Stomach (tissue), 8 donors: ENCODE measurements at regions not wholly inside any gene's neighbourhood (a gene's known extent, or its start where the extent isn't known, plus 50 kb on each side); places are given as distances from the start of the nearest gene placed in this dataset.

Source experiments
- DNase-seq, 2 donors: peaks; one replicate each; pipeline versions ENCODE4 v3.0.0 to v3.0.0-alpha.2; 2013 to 2019
- H3K27ac ChIP-seq, 5 donors: fragments of 200-600 bp in 4 of 5; sonication (generic) in 4 of 5; one replicate each; pipeline ENCODE4 v1.5.1; 2013 to 2019; ENCODE audit warnings: mild to moderate bottlenecking in 1 of 5, moderate library complexity in 1 of 5
- H3K27me3 ChIP-seq, 3 donors: fragments of 200-600 bp; sonication (generic); one replicate each; pipeline ENCODE4 v1.5.1; 2017 to 2019; ENCODE audit warnings: mixed run types in 1 of 3
- H3K36me3 ChIP-seq, 4 donors: fragments of 200-600 bp; sonication (generic); 1 replicate in 3 of 4; 2 replicates in 1 of 4; pipeline ENCODE4 v1.5.1; 2016 to 2019
- H3K4me1 ChIP-seq, 4 donors: fragments of 200-600 bp; sonication (generic); one replicate each; pipeline ENCODE4 v1.5.1; 2016 to 2019
- H3K4me3 ChIP-seq, 4 donors: fragments of 200-600 bp; sonication (generic) in 3 of 4; one replicate each; pipeline ENCODE4 v1.5.1; 2016 to 2019; ENCODE audit warnings: mild to moderate bottlenecking in 1 of 4
- H3K9me3 ChIP-seq, 4 donors: fragments of 200-600 bp; sonication (generic); one replicate each; pipeline ENCODE4 v1.5.1; 2016 to 2019
- EP300 ChIP-seq: sonication (generic); formaldehyde crosslinking; IDR thresholded peaks from one replicate; pipeline ENCODE4 v1.6.1; 2017; ENCODE audit warnings: antibody characterized with exemption
- POLR2A ChIP-seq, 4 donors: fragments of 450-650 bp; IDR thresholded peaks; one replicate each; pipeline ENCODE4 v1.6.1; 2016; ENCODE audit warnings: antibody characterized with exemption in 4 of 4, control low read depth in 2 of 4, mild to moderate bottlenecking in 1 of 4, moderate library complexity in 1 of 4
- POLR2AphosphoS5 ChIP-seq, 3 donors: sonication (generic); formaldehyde crosslinking; IDR thresholded peaks; one replicate each; pipeline ENCODE4 v1.6.1; 2016; ENCODE audit warnings: antibody characterized with exemption in 3 of 3
- WGBS, 5 donors: extraction: QIAGEN DNeasy Blood & Tissue Kit in 3 of 5; methylation state at CpG; one replicate each; pipeline versions ENCODE4 v1.1.5 to v1.1.7; 2013 to 2018; 5-methylcytosine and 5-hydroxymethylcytosine counted together
- intact Hi-C: fragments of 100-400 bp; cut with DNase I; formaldehyde crosslinking; loops from one replicate; pipeline ENCODE4 v1.15.1; 2023; ENCODE audit warnings: low total_unique reads
- TF ChIP-seq, protein P1 (sequence below), 7 experiments: fragments of 450-650 bp in 4 of 7; fragments of 200-600 bp in 3 of 7; sonication (generic) in 3 of 7; IDR thresholded peaks; one replicate each; pipeline ENCODE4 v1.5.1; 2016 to 2019; ENCODE audit warnings: antibody characterized with exemption in 7 of 7, control low read depth in 2 of 7, mild to moderate bottlenecking in 1 of 7
- donor health status: healthy with polysubstance abuse.
- donor health status: Bipolar disorder and iron deficiency.
- donor health status: healthy.

DNA sequence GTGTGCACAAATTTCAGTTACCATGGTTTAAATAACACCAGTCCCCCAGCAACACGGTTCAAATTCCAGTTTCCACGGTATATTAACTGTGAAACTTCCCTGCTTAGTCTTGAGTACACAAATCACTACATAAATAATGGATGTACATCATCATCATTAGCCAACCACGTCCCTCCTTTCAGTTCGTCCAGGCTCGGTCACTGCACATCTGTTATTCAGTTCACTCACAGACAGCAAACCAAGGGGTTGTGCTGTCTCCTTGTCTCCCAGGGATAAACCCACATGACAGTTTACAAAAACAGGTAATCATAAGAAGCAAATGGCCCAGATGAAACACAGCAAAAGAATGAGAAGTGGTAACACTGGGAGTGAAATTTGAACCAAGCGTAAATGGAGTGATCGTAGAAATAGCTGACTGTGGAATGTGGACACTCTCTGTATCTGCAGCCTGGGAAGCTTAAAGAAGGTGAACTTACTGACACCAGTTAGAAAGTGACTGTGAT lies 61.0 kb upstream of the RAD23B start:
- peak overlapping the region in 1 of 4 donors; percentile 6 for H3K4me3 ChIP-seq
- peak in 1 of 2 donors; percentile 67 for DNase-seq
- H3K36me3 ChIP-seq = no peaks in the 10 kb centered on the region
- intact Hi-C loops = no loop called here
- WGBS, 5 donors = 26 to 49% (median 31%) methylated on average over 7 of the region's 7 CpGs
- H3K27me3 ChIP-seq = no peaks in the 10 kb centered on the region
- no peak for TF ChIP-seq EP300
- no peak for TF ChIP-seq POLR2AphosphoS5 (IDR thresholded peaks at IDR 0.05)
- TF ChIP-seq POLR2A (IDR thresholded peaks at IDR 0.05) = no peak
- TF ChIP-seq, protein P1, sequence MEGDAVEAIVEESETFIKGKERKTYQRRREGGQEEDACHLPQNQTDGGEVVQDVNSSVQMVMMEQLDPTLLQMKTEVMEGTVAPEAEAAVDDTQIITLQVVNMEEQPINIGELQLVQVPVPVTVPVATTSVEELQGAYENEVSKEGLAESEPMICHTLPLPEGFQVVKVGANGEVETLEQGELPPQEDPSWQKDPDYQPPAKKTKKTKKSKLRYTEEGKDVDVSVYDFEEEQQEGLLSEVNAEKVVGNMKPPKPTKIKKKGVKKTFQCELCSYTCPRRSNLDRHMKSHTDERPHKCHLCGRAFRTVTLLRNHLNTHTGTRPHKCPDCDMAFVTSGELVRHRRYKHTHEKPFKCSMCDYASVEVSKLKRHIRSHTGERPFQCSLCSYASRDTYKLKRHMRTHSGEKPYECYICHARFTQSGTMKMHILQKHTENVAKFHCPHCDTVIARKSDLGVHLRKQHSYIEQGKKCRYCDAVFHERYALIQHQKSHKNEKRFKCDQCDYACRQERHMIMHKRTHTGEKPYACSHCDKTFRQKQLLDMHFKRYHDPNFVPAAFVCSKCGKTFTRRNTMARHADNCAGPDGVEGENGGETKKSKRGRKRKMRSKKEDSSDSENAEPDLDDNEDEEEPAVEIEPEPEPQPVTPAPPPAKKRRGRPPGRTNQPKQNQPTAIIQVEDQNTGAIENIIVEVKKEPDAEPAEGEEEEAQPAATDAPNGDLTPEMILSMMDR (IDR thresholded peaks at IDR 0.05) = no peak
- H3K9me3 ChIP-seq = no peaks in the 10 kb centered on the region
- H3K27ac ChIP-seq = no peak overlapping the region
- no peaks in the 10 kb centered on the region for H3K4me1 ChIP-seq

DNA sequence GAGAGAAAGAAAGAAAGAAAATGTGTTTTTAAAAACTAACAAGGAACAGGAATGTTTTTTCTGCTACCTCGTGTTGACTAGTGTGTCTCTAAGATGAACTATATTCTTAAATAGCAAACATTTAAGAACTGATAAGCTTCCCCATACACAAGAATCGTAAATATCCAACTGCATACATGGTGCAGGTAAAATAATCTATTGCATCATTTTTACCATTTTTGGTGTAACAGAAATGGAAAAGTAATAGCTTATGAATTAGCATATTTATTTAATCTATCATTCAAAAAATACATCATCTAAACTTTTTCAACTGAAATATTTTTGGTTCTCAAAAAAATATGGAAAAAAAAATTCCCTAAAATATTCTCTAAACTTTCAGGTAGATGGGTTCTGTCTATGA lies 59.7 kb upstream of the RAD23B start:
- TF ChIP-seq, protein P1 (IDR thresholded peaks at IDR 0.05) = no peak
- TF ChIP-seq POLR2A (IDR thresholded peaks at IDR 0.05) = no peak
- DNase-seq = no peak
- intact Hi-C loops = no loop called here
- peaks cover 0 to 4% (median 0%) of the 10 kb centered on the region in 4 donors for H3K4me1 ChIP-seq
- 40 to 76% (median 57%) methylated on average over 2 of the region's 2 CpGs for WGBS, 5 donors
- no peaks in the 10 kb centered on the region for H3K27me3 ChIP-seq
- H3K4me3 ChIP-seq = no peak overlapping the region
- H3K36me3 ChIP-seq = no peaks in the 10 kb centered on the region
- H3K9me3 ChIP-seq = no peaks in the 10 kb centered on the region
- no peak overlapping the region for H3K27ac ChIP-seq

DNA sequence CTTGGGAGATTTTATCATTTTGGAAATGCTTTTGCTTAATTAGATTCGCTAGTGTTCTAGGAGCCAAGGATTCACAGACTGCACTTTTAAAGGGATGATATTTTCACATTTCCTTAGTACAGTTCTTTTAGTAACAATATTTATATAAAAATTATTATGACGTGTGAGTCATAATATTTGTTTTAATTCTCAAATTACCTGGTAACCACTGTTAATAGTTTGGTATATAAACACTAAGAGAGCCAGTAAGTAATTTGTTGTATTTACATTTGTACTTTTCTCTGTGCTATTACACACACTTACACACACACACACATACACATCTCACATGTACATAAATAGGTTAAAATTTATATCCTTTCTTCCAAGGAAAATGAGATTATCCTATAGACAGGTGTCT lies 58.8 kb upstream of the RAD23B start:
- TF ChIP-seq POLR2AphosphoS5 (IDR thresholded peaks at IDR 0.05) (no peak), POLR2A (IDR thresholded peaks at IDR 0.05) (no peak), EP300 (no peak)
- TF ChIP-seq, protein P1 (IDR thresholded peaks at IDR 0.05) = no peak
- no peak for DNase-seq
- no peaks in the 10 kb centered on the region for H3K27me3 ChIP-seq
- H3K4me3 ChIP-seq = no peak overlapping the region
- peaks cover 0 to 10% (median 0%) of the 10 kb centered on the region in 4 donors for H3K4me1 ChIP-seq
- no peaks in the 10 kb centered on the region for H3K9me3 ChIP-seq
- H3K27ac ChIP-seq = no peak overlapping the region
- intact Hi-C loops = no loop called here
- 38 to 66% (median 63%) methylated on average over 2 of the region's 2 CpGs for WGBS, 5 donors
- no peaks in the 10 kb centered on the region for H3K36me3 ChIP-seq

GRCh38 chr9:107226421-107226820 lies 56.7 kb upstream of the RAD23B start:
- intact Hi-C loops = no loop called here
- no peak for DNase-seq
- TF ChIP-seq POLR2AphosphoS5 (IDR thresholded peaks at IDR 0.05) (no peak), EP300 (no peak), POLR2A (IDR thresholded peaks at IDR 0.05) (no peak)
- TF ChIP-seq, protein P1 (IDR thresholded peaks at IDR 0.05) = no peak
- 78 to 90% (median 82%) methylated on average over 2 of the region's 2 CpGs for WGBS, 5 donors
- peaks cover 0 to 13% (median 0%) of the 10 kb centered on the region in 4 donors for H3K4me1 ChIP-seq
- no peak overlapping the region for H3K27ac ChIP-seq
- H3K9me3 ChIP-seq = no peaks in the 10 kb centered on the region
- H3K4me3 ChIP-seq = no peak overlapping the region
- no peaks in the 10 kb centered on the region for H3K27me3 ChIP-seq
- H3K36me3 ChIP-seq = no peaks in the 10 kb centered on the region
